ENCODE measurements at regions not wholly inside any gene's neighbourhood (a gene's known extent, or its start where the extent isn't known, plus 50 kb on each side); places are given as distances from the start of the nearest gene placed in this dataset.
A peak's percentile ranks its signal among the peaks of the same experiment; 100 is the strongest.

DNA sequence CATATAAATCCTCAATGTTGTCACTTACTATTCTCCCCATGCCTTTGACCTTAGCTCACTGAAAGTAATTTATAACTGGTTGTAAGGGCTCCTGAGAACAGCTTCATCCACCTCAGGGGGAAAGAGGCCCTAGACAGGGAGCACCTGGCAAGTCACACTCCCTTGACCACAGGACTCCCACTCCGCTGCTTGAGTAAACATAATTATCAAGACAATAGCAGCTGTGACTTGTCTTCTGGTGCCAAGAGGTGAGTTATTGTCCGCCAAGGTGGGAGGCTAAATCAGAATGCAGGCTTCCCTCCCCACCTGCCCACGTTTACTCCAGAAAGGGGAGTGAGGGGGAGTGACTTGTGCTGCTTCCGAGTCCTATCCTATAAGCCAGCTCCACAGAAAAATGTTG is 230.6 kb upstream of the LRATD1 start:
- Histone ChIP-seq H3K9me2 (ENCODE audit: insufficient read depth) (no peaks in the 10 kb centered on the region), H3K79me2 (ENCODE audit: insufficient read depth) (no peaks in the 10 kb centered on the region), H3K9ac (no peak overlapping the region), H3K9me3 (ENCODE audit: low read depth) (no peaks in the 10 kb centered on the region), H3K36me3 (ENCODE audit: low read depth) (no peaks in the 10 kb centered on the region), H3K4me2 (ENCODE audit: unreplicated experiment) (no peak overlapping the region), H3K27me3 (replicated peaks; ENCODE audit: insufficient read depth) (no peaks in the 10 kb centered on the region), H3F3A (ENCODE audit: insufficient read depth) (no peaks in the 10 kb centered on the region), H3K27ac (no peak overlapping the region), H4K20me1 (ENCODE audit: insufficient read depth) (no peaks in the 10 kb centered on the region), H3K4me1 (ENCODE audit: insufficient read depth) (no peaks in the 10 kb centered on the region), H2AFZ (no peak overlapping the region), H3K4me3 (no peak overlapping the region)
- TF ChIP-seq EZH2phosphoT487 (IDR thresholded peaks at IDR 0.05; ENCODE audit: insufficient read depth, low read depth) (no peak), EZH2 (IDR thresholded peaks at IDR 0.05; ENCODE audit: insufficient read depth, poor library complexity, severe bottlenecking) (no peak)
- 10 to 12% methylated on average over 4 of the region's 4 CpGs for WGBS, 2 experiments (ENCODE audit: low coverage in 1 of 2, low lambda C conversion rate in 2 of 2, missing lambda C conversion rate in 2 of 2)
- no peak for DNase-seq
- in situ Hi-C loops (cut with MboI), result no loop called here

DNA sequence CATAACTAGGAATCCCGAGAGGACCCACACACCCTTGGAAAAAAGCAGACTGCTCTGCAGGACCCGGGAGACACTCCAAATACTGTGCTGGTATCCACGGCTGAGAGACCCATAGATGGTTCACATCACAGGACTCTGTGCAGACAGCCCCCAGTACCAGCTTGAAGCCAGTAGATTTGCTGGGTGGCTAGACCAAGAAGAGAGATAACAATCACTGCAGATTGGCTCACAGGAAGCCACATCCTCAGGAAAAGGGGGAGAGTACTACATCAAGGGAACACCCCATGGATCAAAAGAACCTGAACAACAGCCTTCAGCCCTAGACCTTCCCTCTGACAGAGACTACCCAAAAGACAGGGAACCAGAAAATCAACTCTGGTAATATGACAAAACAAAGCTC is 223.8 kb upstream of the LRATD1 start:
- H3F3A ChIP-seq (ENCODE audit: insufficient read depth), result no peaks in the 10 kb centered on the region
- H3K4me1 ChIP-seq (ENCODE audit: insufficient read depth), result no peaks in the 10 kb centered on the region
- no peaks in the 10 kb centered on the region for H3K36me3 ChIP-seq (ENCODE audit: low read depth)
- no peaks in the 10 kb centered on the region for H3K79me2 ChIP-seq (ENCODE audit: insufficient read depth)
- DNase-seq, result no peak
- in situ Hi-C loops (cut with MboI), result no loop called here
- no peak overlapping the region for H3K27ac ChIP-seq
- H3K9ac ChIP-seq, result no peak overlapping the region
- TF ChIP-seq EZH2 (IDR thresholded peaks at IDR 0.05; ENCODE audit: insufficient read depth, poor library complexity, severe bottlenecking) (no peak), EZH2phosphoT487 (IDR thresholded peaks at IDR 0.05; ENCODE audit: insufficient read depth, low read depth) (no peak)
- no peak overlapping the region for H3K4me3 ChIP-seq
- no peaks in the 10 kb centered on the region for H3K27me3 ChIP-seq (replicated peaks; ENCODE audit: insufficient read depth)
- no peak overlapping the region for H2AFZ ChIP-seq
- H4K20me1 ChIP-seq (ENCODE audit: insufficient read depth), result no peaks in the 10 kb centered on the region
- H3K9me3 ChIP-seq (ENCODE audit: low read depth), result no peaks in the 10 kb centered on the region
- 0 to 12% methylated on average over 3 of the region's 3 CpGs for WGBS, 2 experiments (ENCODE audit: low coverage in 1 of 2, low lambda C conversion rate in 2 of 2, missing lambda C conversion rate in 2 of 2)
- no peak overlapping the region for H3K4me2 ChIP-seq (ENCODE audit: unreplicated experiment)
- H3K9me2 ChIP-seq (ENCODE audit: insufficient read depth), result no peaks in the 10 kb centered on the region

DNA sequence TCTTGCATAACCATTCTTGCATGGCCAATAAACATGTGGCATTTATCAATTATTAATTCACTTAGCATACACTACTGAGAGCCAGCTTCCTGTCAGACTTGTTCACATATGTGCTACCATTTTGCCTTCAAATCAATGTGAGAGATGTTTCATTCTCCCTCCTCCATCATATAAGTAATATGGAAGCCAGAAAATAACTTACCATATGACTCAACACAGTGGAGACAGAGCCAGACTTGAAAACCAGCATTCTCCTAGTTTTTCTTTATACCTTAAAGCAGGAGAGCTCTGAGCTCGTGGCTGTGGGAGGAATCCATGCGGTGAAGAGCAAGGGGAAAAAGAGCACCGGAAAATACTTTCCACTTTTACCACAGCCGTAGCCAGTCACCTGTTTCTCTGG is 215.0 kb upstream of the LRATD1 start:
- Histone ChIP-seq H3K36me3 (ENCODE audit: low read depth) (no peaks in the 10 kb centered on the region), H3K27ac (no peak overlapping the region), H3K27me3 (replicated peaks; ENCODE audit: insufficient read depth) (no peaks in the 10 kb centered on the region), H3K4me1 (ENCODE audit: insufficient read depth) (peaks cover 7% of the 10 kb centered on the region; the same call in 1 of the 2 replicates), H3K9me3 (ENCODE audit: low read depth) (no peaks in the 10 kb centered on the region), H3K4me3 (no peak overlapping the region), H3K9me2 (ENCODE audit: insufficient read depth) (no peaks in the 10 kb centered on the region), H3K79me2 (ENCODE audit: insufficient read depth) (no peaks in the 10 kb centered on the region), H3F3A (ENCODE audit: insufficient read depth) (no peaks in the 10 kb centered on the region), H3K9ac (no peak overlapping the region), H3K4me2 (ENCODE audit: unreplicated experiment) (no peak overlapping the region), H4K20me1 (ENCODE audit: insufficient read depth) (no peaks in the 10 kb centered on the region), H2AFZ (no peak overlapping the region)
- in situ Hi-C loops (cut with MboI), result no loop called here
- 29 to 39% methylated on average over 4 of the region's 4 CpGs for WGBS, 2 experiments (ENCODE audit: low coverage in 1 of 2, low lambda C conversion rate in 2 of 2, missing lambda C conversion rate in 2 of 2)
- no peak for TF ChIP-seq EZH2phosphoT487 (IDR thresholded peaks at IDR 0.05; ENCODE audit: insufficient read depth, low read depth)
- TF ChIP-seq EZH2 (IDR thresholded peaks at IDR 0.05; ENCODE audit: insufficient read depth, poor library complexity, severe bottlenecking), result no peak
- no peak for DNase-seq

DNA sequence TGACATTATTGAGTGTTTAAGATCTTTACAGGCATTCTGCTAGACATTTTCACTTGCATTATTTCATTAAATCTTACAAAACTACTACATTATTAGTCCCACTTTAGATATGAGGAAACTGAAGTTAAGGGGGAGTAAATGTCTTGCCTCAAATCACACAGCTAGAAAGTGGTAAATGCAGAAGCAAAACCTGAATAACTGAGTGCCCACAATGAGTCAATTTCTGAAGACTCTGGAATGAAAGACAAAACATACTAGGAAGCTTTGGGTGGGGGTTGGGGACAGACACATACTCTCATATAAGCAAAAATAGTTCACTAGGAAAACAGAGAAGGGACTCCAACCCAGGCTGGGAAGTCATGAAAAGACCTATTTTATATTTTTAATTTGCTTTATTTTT is 214.4 kb upstream of the LRATD1 start:
- Histone ChIP-seq H3K4me1 (ENCODE audit: insufficient read depth) (peaks cover 7% of the 10 kb centered on the region; the same call in 1 of the 2 replicates), H3K27ac (no peak overlapping the region), H3F3A (ENCODE audit: insufficient read depth) (no peaks in the 10 kb centered on the region), H3K36me3 (ENCODE audit: low read depth) (no peaks in the 10 kb centered on the region), H3K79me2 (ENCODE audit: insufficient read depth) (no peaks in the 10 kb centered on the region), H3K4me3 (no peak overlapping the region), H3K9ac (no peak overlapping the region), H3K27me3 (replicated peaks; ENCODE audit: insufficient read depth) (no peaks in the 10 kb centered on the region), H3K4me2 (ENCODE audit: unreplicated experiment) (no peak overlapping the region), H4K20me1 (ENCODE audit: insufficient read depth) (no peaks in the 10 kb centered on the region), H3K9me3 (ENCODE audit: low read depth) (no peaks in the 10 kb centered on the region), H3K9me2 (ENCODE audit: insufficient read depth) (no peaks in the 10 kb centered on the region), H2AFZ (no peak overlapping the region)
- DNase-seq, result no peak
- in situ Hi-C loops (cut with MboI), result no loop called here
- no peak for TF ChIP-seq EZH2 (IDR thresholded peaks at IDR 0.05; ENCODE audit: insufficient read depth, poor library complexity, severe bottlenecking)
- TF ChIP-seq EZH2phosphoT487 (IDR thresholded peaks at IDR 0.05; ENCODE audit: insufficient read depth, low read depth), result no peak

DNA sequence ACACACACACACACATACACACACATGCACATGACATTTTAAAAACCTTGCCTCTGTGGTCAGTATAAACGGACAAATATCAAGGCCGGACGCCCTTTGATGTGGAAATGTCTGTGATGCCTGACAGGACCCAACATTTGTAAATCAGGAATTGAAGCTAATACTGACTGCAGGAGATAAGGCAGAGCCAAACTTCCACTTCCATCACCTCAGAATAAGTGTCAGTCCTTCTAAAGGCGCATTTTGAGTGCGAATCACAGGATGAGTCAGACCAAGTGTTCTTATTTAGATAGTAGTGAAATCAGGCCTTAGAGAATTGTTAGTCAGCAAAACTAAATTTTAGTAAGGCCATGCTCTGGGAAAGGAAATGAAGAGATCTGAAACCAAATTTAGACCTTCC is 211.7 kb upstream of the LRATD1 start:
- H3F3A ChIP-seq (ENCODE audit: insufficient read depth), result no peaks in the 10 kb centered on the region
- no peak overlapping the region for H3K27ac ChIP-seq
- H3K36me3 ChIP-seq (ENCODE audit: low read depth), result no peaks in the 10 kb centered on the region
- H3K4me1 ChIP-seq (ENCODE audit: insufficient read depth), result peaks cover 7% of the 10 kb centered on the region; the same call in 1 of the 2 replicates
- H3K9me2 ChIP-seq (ENCODE audit: insufficient read depth), result no peaks in the 10 kb centered on the region
- no peaks in the 10 kb centered on the region for H4K20me1 ChIP-seq (ENCODE audit: insufficient read depth)
- in situ Hi-C loops (cut with MboI), result no loop called here
- no peak overlapping the region for H2AFZ ChIP-seq
- no peak overlapping the region for H3K4me2 ChIP-seq (ENCODE audit: unreplicated experiment)
- H3K79me2 ChIP-seq (ENCODE audit: insufficient read depth), result no peaks in the 10 kb centered on the region
- TF ChIP-seq EZH2phosphoT487 (IDR thresholded peaks at IDR 0.05; ENCODE audit: insufficient read depth, low read depth), result no peak
- TF ChIP-seq EZH2 (IDR thresholded peaks at IDR 0.05; ENCODE audit: insufficient read depth, poor library complexity, severe bottlenecking), result no peak
- WGBS, 2 experiments (ENCODE audit: low coverage in 1 of 2, low lambda C conversion rate in 2 of 2, missing lambda C conversion rate in 2 of 2), result 22 to 31% methylated on average over 5 of the region's 5 CpGs
- H3K4me3 ChIP-seq, result no peak overlapping the region
- no peaks in the 10 kb centered on the region for H3K27me3 ChIP-seq (replicated peaks; ENCODE audit: insufficient read depth)
- H3K9me3 ChIP-seq (ENCODE audit: low read depth), result no peaks in the 10 kb centered on the region
- peak; percentile 56 for DNase-seq
- no peak overlapping the region for H3K9ac ChIP-seq

Data from GM23248 (cell line).